SK-N-SH (cell line): ENCODE measurements at regions not wholly inside any gene's neighbourhood (a gene's known extent, or its start where the extent isn't known, plus 50 kb on each side); places are given as distances from the start of the nearest gene placed in this dataset.

ENCODE experiments used
- CHD2 ChIP-seq: fragments of 150-350 bp; IDR thresholded peaks from 2 replicates; pipeline ENCODE4 v1.6.1; 2018; ENCODE audit warnings: low read length; ENCODE audit not compliant: partially characterized antibody
- EP300 ChIP-seq, 2 experiments: IDR thresholded peaks; 2 replicates each; pipeline versions ENCODE4 v1.4.0 to v1.6.1; 2012; ENCODE audit warnings: borderline replicate concordance in 1 of 2, low read depth in 1 of 2, low read length in 1 of 2
- EZH2phosphoT487 ChIP-seq: fragments of 200-600 bp; sonication (generic); IDR thresholded peaks from 2 replicates; pipeline ENCODE4 v1.6.1; 2017; ENCODE audit warnings: low read depth, mixed run types, mild to moderate bottlenecking, antibody characterized with exemption, moderate library complexity, borderline replicate concordance
- FOXJ3 ChIP-seq: sonication (generic); formaldehyde crosslinking; IDR thresholded peaks from 2 replicates; pipeline ENCODE4 v1.5.1; 2020; ENCODE audit warnings: mild to moderate bottlenecking, missing genetic modification reagents
- MEF2A ChIP-seq: IDR thresholded peaks from 2 replicates; pipeline ENCODE4 v1.4.0; 2012; ENCODE audit warnings: low read depth, borderline replicate concordance
- NRF1 ChIP-seq: IDR thresholded peaks from 2 replicates; pipeline ENCODE4 v1.6.1; 2012; ENCODE audit warnings: low read depth, mild to moderate bottlenecking, low read length
- TCF12 ChIP-seq: IDR thresholded peaks from 2 replicates; pipeline ENCODE4 v1.4.0; 2012
- YY1 ChIP-seq: IDR thresholded peaks from 2 replicates; pipeline ENCODE4 v1.4.0; 2012; ENCODE audit warnings: low read depth, mild to moderate bottlenecking
- TF ChIP-seq, protein P1 (sequence below): fragments of 200-600 bp; sonication (generic); IDR thresholded peaks from 2 replicates; pipeline ENCODE4 v1.6.1; 2017; ENCODE audit warnings: antibody characterized with exemption, mild to moderate bottlenecking, moderate library complexity
- TF ChIP-seq, protein P2 (sequence below): fragments of 150-350 bp; IDR thresholded peaks from 2 replicates; pipeline ENCODE4 v1.6.1; 2016; ENCODE audit warnings: mild to moderate bottlenecking, low read depth, low read length
- TF ChIP-seq, protein P3 (sequence below): IDR thresholded peaks from 2 replicates; pipeline ENCODE4 v1.4.0; 2012; ENCODE audit warnings: low read depth, borderline replicate concordance

DNA sequence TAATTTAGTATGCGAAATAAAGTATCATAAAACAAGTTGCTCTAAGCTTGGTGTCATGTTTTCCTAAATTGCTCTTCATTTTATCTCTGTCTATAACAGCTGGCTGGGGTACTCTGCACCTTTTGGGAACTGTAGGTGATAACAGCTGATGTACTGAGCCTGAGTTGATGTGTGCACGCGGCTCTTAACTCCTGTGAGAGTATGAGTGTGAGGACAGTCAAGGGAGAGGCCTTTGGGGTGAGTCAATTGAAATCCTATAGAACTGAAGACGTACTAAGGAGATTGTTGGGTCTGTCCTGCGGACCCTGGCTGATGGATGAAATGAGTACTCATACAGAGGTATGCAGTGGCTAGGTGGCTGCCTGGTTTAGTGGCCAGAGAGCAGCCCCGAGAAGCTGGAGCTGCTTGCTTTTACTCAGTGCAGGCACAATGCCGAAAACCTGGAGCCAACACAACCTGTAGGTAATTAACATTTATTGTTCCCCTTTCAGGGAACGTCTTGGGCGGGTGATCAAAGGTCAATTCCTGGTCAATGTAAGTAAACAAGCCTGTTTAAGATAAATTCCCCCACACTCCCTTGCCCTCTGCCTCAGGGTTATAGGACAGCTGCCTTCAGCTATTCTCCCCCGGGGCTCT, 188.5 kb downstream of the PRDM2 start:
- TF ChIP-seq EP300 (IDR thresholded peaks at IDR 0.05; ENCODE audit: borderline replicate concordance in 1 of 2, low read depth in 1 of 2, low read length in 1 of 2), result no peak
- TF ChIP-seq, protein P1, sequence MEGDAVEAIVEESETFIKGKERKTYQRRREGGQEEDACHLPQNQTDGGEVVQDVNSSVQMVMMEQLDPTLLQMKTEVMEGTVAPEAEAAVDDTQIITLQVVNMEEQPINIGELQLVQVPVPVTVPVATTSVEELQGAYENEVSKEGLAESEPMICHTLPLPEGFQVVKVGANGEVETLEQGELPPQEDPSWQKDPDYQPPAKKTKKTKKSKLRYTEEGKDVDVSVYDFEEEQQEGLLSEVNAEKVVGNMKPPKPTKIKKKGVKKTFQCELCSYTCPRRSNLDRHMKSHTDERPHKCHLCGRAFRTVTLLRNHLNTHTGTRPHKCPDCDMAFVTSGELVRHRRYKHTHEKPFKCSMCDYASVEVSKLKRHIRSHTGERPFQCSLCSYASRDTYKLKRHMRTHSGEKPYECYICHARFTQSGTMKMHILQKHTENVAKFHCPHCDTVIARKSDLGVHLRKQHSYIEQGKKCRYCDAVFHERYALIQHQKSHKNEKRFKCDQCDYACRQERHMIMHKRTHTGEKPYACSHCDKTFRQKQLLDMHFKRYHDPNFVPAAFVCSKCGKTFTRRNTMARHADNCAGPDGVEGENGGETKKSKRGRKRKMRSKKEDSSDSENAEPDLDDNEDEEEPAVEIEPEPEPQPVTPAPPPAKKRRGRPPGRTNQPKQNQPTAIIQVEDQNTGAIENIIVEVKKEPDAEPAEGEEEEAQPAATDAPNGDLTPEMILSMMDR, result no peak
- TF ChIP-seq TCF12, result no peak
- TF ChIP-seq MEF2A, result no peak
- TF ChIP-seq YY1, result no peak
- no peak for TF ChIP-seq FOXJ3
- TF ChIP-seq, protein P2, sequence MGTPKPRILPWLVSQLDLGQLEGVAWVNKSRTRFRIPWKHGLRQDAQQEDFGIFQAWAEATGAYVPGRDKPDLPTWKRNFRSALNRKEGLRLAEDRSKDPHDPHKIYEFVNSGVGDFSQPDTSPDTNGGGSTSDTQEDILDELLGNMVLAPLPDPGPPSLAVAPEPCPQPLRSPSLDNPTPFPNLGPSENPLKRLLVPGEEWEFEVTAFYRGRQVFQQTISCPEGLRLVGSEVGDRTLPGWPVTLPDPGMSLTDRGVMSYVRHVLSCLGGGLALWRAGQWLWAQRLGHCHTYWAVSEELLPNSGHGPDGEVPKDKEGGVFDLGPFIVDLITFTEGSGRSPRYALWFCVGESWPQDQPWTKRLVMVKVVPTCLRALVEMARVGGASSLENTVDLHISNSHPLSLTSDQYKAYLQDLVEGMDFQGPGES, result no peak
- TF ChIP-seq CHD2, result no peak
- no peak for TF ChIP-seq NRF1
- TF ChIP-seq, protein P3, sequence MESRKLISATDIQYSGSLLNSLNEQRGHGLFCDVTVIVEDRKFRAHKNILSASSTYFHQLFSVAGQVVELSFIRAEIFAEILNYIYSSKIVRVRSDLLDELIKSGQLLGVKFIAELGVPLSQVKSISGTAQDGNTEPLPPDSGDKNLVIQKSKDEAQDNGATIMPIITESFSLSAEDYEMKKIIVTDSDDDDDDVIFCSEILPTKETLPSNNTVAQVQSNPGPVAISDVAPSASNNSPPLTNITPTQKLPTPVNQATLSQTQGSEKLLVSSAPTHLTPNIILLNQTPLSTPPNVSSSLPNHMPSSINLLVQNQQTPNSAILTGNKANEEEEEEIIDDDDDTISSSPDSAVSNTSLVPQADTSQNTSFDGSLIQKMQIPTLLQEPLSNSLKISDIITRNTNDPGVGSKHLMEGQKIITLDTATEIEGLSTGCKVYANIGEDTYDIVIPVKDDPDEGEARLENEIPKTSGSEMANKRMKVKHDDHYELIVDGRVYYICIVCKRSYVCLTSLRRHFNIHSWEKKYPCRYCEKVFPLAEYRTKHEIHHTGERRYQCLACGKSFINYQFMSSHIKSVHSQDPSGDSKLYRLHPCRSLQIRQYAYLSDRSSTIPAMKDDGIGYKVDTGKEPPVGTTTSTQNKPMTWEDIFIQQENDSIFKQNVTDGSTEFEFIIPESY, result no peak
- TF ChIP-seq EZH2phosphoT487, result no peak
